ENCODE measurements at regions not wholly inside any gene's neighbourhood (a gene's known extent, or its start where the extent isn't known, plus 50 kb on each side); places are given as distances from the start of the nearest gene placed in this dataset.

GRCh38 chr15:47998619-47999019 is 122.2 kb upstream of the SLC24A5 start:
- FAIRE-seq = no peak

- FAIRE-seq = no peak
These were observed 119.3 kb upstream of the SLC24A5 start for GRCh38 chr15:48001393-48002039.

- no peak for FAIRE-seq
These were observed 118.0 kb upstream of the SLC24A5 start for GRCh38 chr15:48002767-48003166.

GRCh38 chr15:48003441-48003840 is 117.3 kb upstream of the SLC24A5 start:
- FAIRE-seq = no peak

GRCh38 chr15:48005077-48005476 is 115.7 kb upstream of the SLC24A5 start:
- no peak for FAIRE-seq

- FAIRE-seq = no peak
These were observed 114.7 kb upstream of the SLC24A5 start for GRCh38 chr15:48006031-48006511.

- FAIRE-seq = no peak
These were observed 110.5 kb upstream of the SLC24A5 start for GRCh38 chr15:48010316-48010715.

GRCh38 chr15:48012191-48012590 is 108.6 kb upstream of the SLC24A5 start:
- no peak for FAIRE-seq

GRCh38 chr15:48016865-48017264 is 103.9 kb upstream of the SLC24A5 start:
- FAIRE-seq = no peak

GRCh38 chr15:48017747-48018146 is 103.0 kb upstream of the SLC24A5 start:
- no peak for FAIRE-seq

GRCh38 chr15:48020166-48020565 is 100.6 kb upstream of the SLC24A5 start:
- FAIRE-seq = no peak

GRCh38 chr15:48021336-48022086 is 99.3 kb upstream of the SLC24A5 start:
- FAIRE-seq = no peak

- FAIRE-seq = no peak
These were observed 95.7 kb upstream of the SLC24A5 start for GRCh38 chr15:48025118-48025517.

GRCh38 chr15:48028712-48029111 is 92.1 kb upstream of the SLC24A5 start:
- FAIRE-seq = no peak

- no peak for FAIRE-seq
These were observed 91.1 kb upstream of the SLC24A5 start for GRCh38 chr15:48029642-48030041.

- no peak for FAIRE-seq
These were observed 89.3 kb upstream of the SLC24A5 start for GRCh38 chr15:48031466-48031865.

- no peak for FAIRE-seq
These were observed 88.8 kb upstream of the SLC24A5 start for GRCh38 chr15:48031973-48032372.

GRCh38 chr15:48032911-48033310 is 87.9 kb upstream of the SLC24A5 start:
- no peak for FAIRE-seq

- no peak for FAIRE-seq
These were observed 82.6 kb upstream of the SLC24A5 start for GRCh38 chr15:48038221-48038620.

- FAIRE-seq = no peak
These were observed 80.5 kb upstream of the SLC24A5 start for GRCh38 chr15:48040166-48040817.

- FAIRE-seq = no peak
These were observed 79.3 kb upstream of the SLC24A5 start for GRCh38 chr15:48041454-48041853.

- no peak for FAIRE-seq
These were observed 73.9 kb upstream of the SLC24A5 start for GRCh38 chr15:48046813-48047438.

GRCh38 chr15:48049736-48050135 is 71.1 kb upstream of the SLC24A5 start:
- no peak for FAIRE-seq
